Osteoblast (primary cell): ENCODE measurements at regions not wholly inside any gene's neighbourhood (a gene's known extent, or its start where the extent isn't known, plus 50 kb on each side); places are given as distances from the start of the nearest gene placed in this dataset.

ENCODE experiments used
- DNase-seq: peaks from one replicate; pipeline ENCODE4 v3.0.0; 2011; ENCODE audit warnings: low spot score, mixed read lengths; ENCODE audit not compliant: insufficient read length; ENCODE audit errors: missing footprints
- H2AFZ ChIP-seq: 2 replicates; pipeline ENCODE4 v1.6.0; 2011; ENCODE audit warnings: mild to moderate bottlenecking, low read length
- H3K27ac ChIP-seq: 2 replicates; pipeline ENCODE4 v1.5.1; 2011; ENCODE audit warnings: mild to moderate bottlenecking, low read depth, low read length, moderate library complexity
- H3K27me3 ChIP-seq: 2 replicates; pipeline ENCODE4 v1.6.0; 2012; ENCODE audit warnings: mild to moderate bottlenecking, control low read depth, inconsistent platforms, low read length, moderate library complexity; ENCODE audit not compliant: insufficient read depth
- H3K36me3 ChIP-seq: 2 replicates; pipeline ENCODE4 v1.5.1; 2011; ENCODE audit warnings: mild to moderate bottlenecking, low read length, control low read depth, moderate library complexity; ENCODE audit not compliant: insufficient read depth
- H3K4me1 ChIP-seq: 2 replicates; pipeline ENCODE4 v1.5.1; 2011; ENCODE audit warnings: mild to moderate bottlenecking, low read length, control low read depth, moderate library complexity; ENCODE audit not compliant: insufficient read depth
- H3K4me2 ChIP-seq: 2 replicates; pipeline ENCODE4 v1.6.0; 2011; ENCODE audit warnings: mild to moderate bottlenecking, low read length; ENCODE audit not compliant: insufficient read depth
- H3K4me3 ChIP-seq: fragments of 200-600 bp; sonication (generic); 3 replicates; pipeline ENCODE4 v1.5.1; 2012; ENCODE audit warnings: mild to moderate bottlenecking, low read length, inconsistent platforms; ENCODE audit not compliant: insufficient read depth
- H3K79me2 ChIP-seq: 2 replicates; pipeline ENCODE4 v1.6.0; 2012; ENCODE audit warnings: mild to moderate bottlenecking, low read length, control low read depth, inconsistent platforms; ENCODE audit not compliant: insufficient read depth
- H3K9me3 ChIP-seq: 2 replicates; pipeline ENCODE4 v1.5.1; 2011; ENCODE audit warnings: low read depth, low read length, control low read depth
- H4K20me1 ChIP-seq: 2 replicates; pipeline ENCODE4 v1.6.0; 2012; ENCODE audit warnings: mild to moderate bottlenecking, low read length, control low read depth; ENCODE audit not compliant: insufficient read depth
- CTCF ChIP-seq: IDR thresholded peaks from 2 replicates; pipeline ENCODE4 v1.5.1; 2011; ENCODE audit warnings: mild to moderate bottlenecking, low read depth, low read length, moderate library complexity; ENCODE audit errors: extremely low read depth

- Histone ChIP-seq H3K9me3 (no peaks in the 10 kb centered on the region), H3K27me3 (peaks cover 4% of the 10 kb centered on the region), H3K4me1 (peaks cover 5% of the 10 kb centered on the region), H3K4me2 (no peak overlapping the region), H4K20me1 (no peaks in the 10 kb centered on the region), H2AFZ (no peak overlapping the region), H3K79me2 (no peaks in the 10 kb centered on the region), H3K4me3 (no peak overlapping the region), H3K27ac (no peak overlapping the region), H3K36me3 (no peaks in the 10 kb centered on the region)
- no peak for TF ChIP-seq CTCF
- peak; percentile 57 for DNase-seq
Measured at GRCh38 chr15:62301993-62302675, 137.0 kb upstream of the C2CD4B start.

GRCh38 chr15:62306851-62307504 lies 141.9 kb upstream of the C2CD4B start:
- Histone ChIP-seq H3K9me3 (no peaks in the 10 kb centered on the region), H3K36me3 (no peaks in the 10 kb centered on the region), H3K4me1 (peaks cover 9% of the 10 kb centered on the region), H2AFZ (peak overlapping the region; percentile 64), H3K27ac (no peak overlapping the region), H3K79me2 (no peaks in the 10 kb centered on the region), H3K4me3 (no peak overlapping the region), H4K20me1 (no peaks in the 10 kb centered on the region), H3K27me3 (peaks cover 4% of the 10 kb centered on the region), H3K4me2 (peak overlapping the region; percentile 12)
- DNase-seq = peak; percentile 79
- peak; percentile 72 for TF ChIP-seq CTCF

GRCh38 chr15:62307551-62307950 lies 142.5 kb upstream of the C2CD4B start:
- H3K27ac ChIP-seq = no peak overlapping the region
- no peak overlapping the region for H3K4me3 ChIP-seq
- no peaks in the 10 kb centered on the region for H4K20me1 ChIP-seq
- no peak for TF ChIP-seq CTCF
- peak overlapping the region; percentile 12 for H3K4me2 ChIP-seq
- peak overlapping the region; percentile 20 for H2AFZ ChIP-seq
- H3K9me3 ChIP-seq = no peaks in the 10 kb centered on the region
- H3K79me2 ChIP-seq = no peaks in the 10 kb centered on the region
- DNase-seq = peak; percentile 83
- no peaks in the 10 kb centered on the region for H3K36me3 ChIP-seq
- H3K27me3 ChIP-seq = peaks cover 4% of the 10 kb centered on the region
- peaks cover 6% of the 10 kb centered on the region for H3K4me1 ChIP-seq

GRCh38 chr15:62316413-62317060 lies 151.5 kb upstream of the C2CD4B start:
- Histone ChIP-seq H4K20me1 (no peaks in the 10 kb centered on the region), H3K4me2 (no peak overlapping the region), H3K4me3 (no peak overlapping the region), H2AFZ (no peak overlapping the region), H3K27me3 (peaks cover 14% of the 10 kb centered on the region), H3K27ac (no peak overlapping the region), H3K4me1 (no peaks in the 10 kb centered on the region), H3K9me3 (no peaks in the 10 kb centered on the region), H3K36me3 (no peaks in the 10 kb centered on the region), H3K79me2 (no peaks in the 10 kb centered on the region)
- no peak for TF ChIP-seq CTCF
- no peak for DNase-seq
